ENCODE measurements at regions not wholly inside any gene's neighbourhood (a gene's known extent, or its start where the extent isn't known, plus 50 kb on each side); places are given as distances from the start of the nearest gene placed in this dataset.

DNA sequence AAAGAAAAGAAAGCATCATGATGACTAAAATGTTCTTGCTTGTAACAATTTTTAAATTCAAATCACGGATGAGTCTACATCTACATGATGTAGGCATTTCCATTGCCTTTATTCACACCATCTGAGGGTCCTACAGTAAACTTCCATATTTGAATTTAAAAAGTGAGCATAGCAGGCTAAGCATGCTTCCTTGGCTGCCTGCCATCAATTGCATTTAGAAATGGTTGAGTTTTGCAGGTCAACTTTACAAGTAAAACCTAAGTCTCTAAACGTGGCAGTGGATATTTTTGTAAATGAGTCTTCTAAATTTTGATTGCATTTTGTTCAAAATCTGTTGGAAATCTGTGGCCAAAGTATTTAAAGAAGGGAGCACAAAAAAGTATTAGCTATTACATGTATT is 136.5 kb upstream of the PTCH1 start:
- Histone ChIP-seq H4K20me1 (ENCODE audit: insufficient read depth) (no peaks in the 10 kb centered on the region), H3K79me2 (ENCODE audit: insufficient read depth, low read length) (no peaks in the 10 kb centered on the region), H3K27ac (ENCODE audit: low read depth, low read length) (no peak overlapping the region), H3K4me2 (ENCODE audit: low read length) (no peak overlapping the region), H3K9ac (ENCODE audit: low read length) (no peak overlapping the region), H3K27me3 (ENCODE audit: insufficient read depth, low read length) (no peaks in the 10 kb centered on the region), H3K9me3 (ENCODE audit: control insufficient read depth in 1 of 2, insufficient read depth in 1 of 2, low read depth in 1 of 2, low read length in 2 of 2) (no peaks in the 10 kb centered on the region), H3K4me1 (ENCODE audit: control insufficient read depth in 1 of 2, insufficient read depth in 2 of 2, low read length in 2 of 2) (no peaks in the 10 kb centered on the region), H2AFZ (ENCODE audit: low read depth, low read length, poor library complexity, severe bottlenecking) (no peak overlapping the region), H3K4me3 (replicated peaks in 1 of 2; ENCODE audit: low read depth in 1 of 2, low read length in 2 of 2) (no peak overlapping the region), H3K9me2 (ENCODE audit: insufficient read depth) (no peaks in the 10 kb centered on the region), H3K36me3 (ENCODE audit: control insufficient read depth in 1 of 2, insufficient read depth in 2 of 2, low read length in 2 of 2) (no peaks in the 10 kb centered on the region)
- POLR2A ChIA-PET, result no interaction called here
- ATAC-seq (no peak), DNase-seq (ENCODE audit: low read depth, low spot score) (no peak)
- TF ChIP-seq CEBPB (IDR thresholded peaks at IDR 0.05; ENCODE audit: low read depth), result no peak
- TF ChIP-seq RAD21 (IDR thresholded peaks at IDR 0.05; ENCODE audit: low read depth), result no peak
- TF ChIP-seq EZH2 (IDR thresholded peaks at IDR 0.05), result no peak
- TF ChIP-seq POLR2A (IDR thresholded peaks at IDR 0.05; ENCODE audit: borderline replicate concordance, extremely low read depth, insufficient read depth, insufficient read length), result no peak
- TF ChIP-seq ELF1 (IDR thresholded peaks at IDR 0.05; ENCODE audit: borderline replicate concordance, low read depth), result no peak
- CTCF ChIA-PET, result no interaction called here
- BruUV-seq (replicated peaks), result no TSS peak
- RAD21 ChIA-PET (ENCODE audit: low non-redundant PET in 1 of 2, low total read pairs in 2 of 2, uncharacterized antibody in 2 of 2, unreplicated experiment in 2 of 2), result no interaction called here
- intact Hi-C loops (cut with micrococcal nuclease), result no loop called here

- CTCF ChIA-PET, result no interaction called here
- Histone ChIP-seq H3K36me3 (ENCODE audit: control insufficient read depth in 1 of 2, insufficient read depth in 2 of 2, low read length in 2 of 2) (no peaks in the 10 kb centered on the region), H3K9me2 (ENCODE audit: insufficient read depth) (no peaks in the 10 kb centered on the region), H3K27ac (ENCODE audit: low read depth, low read length) (no peak overlapping the region), H3K4me3 (replicated peaks in 1 of 2; ENCODE audit: low read depth in 1 of 2, low read length in 2 of 2) (no peak overlapping the region), H3K79me2 (ENCODE audit: insufficient read depth, low read length) (no peaks in the 10 kb centered on the region), H3K9ac (ENCODE audit: low read length) (no peak overlapping the region), H3K4me2 (ENCODE audit: low read length) (no peak overlapping the region), H3K9me3 (ENCODE audit: control insufficient read depth in 1 of 2, insufficient read depth in 1 of 2, low read depth in 1 of 2, low read length in 2 of 2) (no peaks in the 10 kb centered on the region), H2AFZ (ENCODE audit: low read depth, low read length, poor library complexity, severe bottlenecking) (no peak overlapping the region), H3K4me1 (ENCODE audit: control insufficient read depth in 1 of 2, insufficient read depth in 2 of 2, low read length in 2 of 2) (no peaks in the 10 kb centered on the region), H3K27me3 (ENCODE audit: insufficient read depth, low read length) (no peaks in the 10 kb centered on the region), H4K20me1 (ENCODE audit: insufficient read depth) (no peaks in the 10 kb centered on the region)
- POLR2A ChIA-PET, result no interaction called here
- ATAC-seq (no peak), DNase-seq (ENCODE audit: low read depth, low spot score) (no peak)
- RAD21 ChIA-PET (ENCODE audit: low non-redundant PET in 1 of 2, low total read pairs in 2 of 2, uncharacterized antibody in 2 of 2, unreplicated experiment in 2 of 2), result no interaction called here
- intact Hi-C loops (cut with micrococcal nuclease), result no loop called here
- no TSS peak for BruUV-seq (replicated peaks)
- TF ChIP-seq FOSL1 (IDR thresholded peaks at IDR 0.05; ENCODE audit: low read depth) (no peak), MAX (IDR thresholded peaks at IDR 0.05) (no peak), POLR2AphosphoS5 (IDR thresholded peaks at IDR 0.05; ENCODE audit: low read depth, low read length) (no peak), SP1 (IDR thresholded peaks at IDR 0.05; ENCODE audit: low read depth) (no peak), CEBPB (IDR thresholded peaks at IDR 0.05; ENCODE audit: low read depth) (no peak), SRF (IDR thresholded peaks at IDR 0.05; ENCODE audit: low read depth) (no peak), EZH2 (IDR thresholded peaks at IDR 0.05) (no peak), RAD21 (IDR thresholded peaks at IDR 0.05; ENCODE audit: low read depth) (no peak), EZH2phosphoT487 (IDR thresholded peaks at IDR 0.05; ENCODE audit: borderline replicate concordance) (no peak)
- TF ChIP-seq, protein P1, sequence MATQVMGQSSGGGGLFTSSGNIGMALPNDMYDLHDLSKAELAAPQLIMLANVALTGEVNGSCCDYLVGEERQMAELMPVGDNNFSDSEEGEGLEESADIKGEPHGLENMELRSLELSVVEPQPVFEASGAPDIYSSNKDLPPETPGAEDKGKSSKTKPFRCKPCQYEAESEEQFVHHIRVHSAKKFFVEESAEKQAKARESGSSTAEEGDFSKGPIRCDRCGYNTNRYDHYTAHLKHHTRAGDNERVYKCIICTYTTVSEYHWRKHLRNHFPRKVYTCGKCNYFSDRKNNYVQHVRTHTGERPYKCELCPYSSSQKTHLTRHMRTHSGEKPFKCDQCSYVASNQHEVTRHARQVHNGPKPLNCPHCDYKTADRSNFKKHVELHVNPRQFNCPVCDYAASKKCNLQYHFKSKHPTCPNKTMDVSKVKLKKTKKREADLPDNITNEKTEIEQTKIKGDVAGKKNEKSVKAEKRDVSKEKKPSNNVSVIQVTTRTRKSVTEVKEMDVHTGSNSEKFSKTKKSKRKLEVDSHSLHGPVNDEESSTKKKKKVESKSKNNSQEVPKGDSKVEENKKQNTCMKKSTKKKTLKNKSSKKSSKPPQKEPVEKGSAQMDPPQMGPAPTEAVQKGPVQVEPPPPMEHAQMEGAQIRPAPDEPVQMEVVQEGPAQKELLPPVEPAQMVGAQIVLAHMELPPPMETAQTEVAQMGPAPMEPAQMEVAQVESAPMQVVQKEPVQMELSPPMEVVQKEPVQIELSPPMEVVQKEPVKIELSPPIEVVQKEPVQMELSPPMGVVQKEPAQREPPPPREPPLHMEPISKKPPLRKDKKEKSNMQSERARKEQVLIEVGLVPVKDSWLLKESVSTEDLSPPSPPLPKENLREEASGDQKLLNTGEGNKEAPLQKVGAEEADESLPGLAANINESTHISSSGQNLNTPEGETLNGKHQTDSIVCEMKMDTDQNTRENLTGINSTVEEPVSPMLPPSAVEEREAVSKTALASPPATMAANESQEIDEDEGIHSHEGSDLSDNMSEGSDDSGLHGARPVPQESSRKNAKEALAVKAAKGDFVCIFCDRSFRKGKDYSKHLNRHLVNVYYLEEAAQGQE (IDR thresholded peaks at IDR 0.05; ENCODE audit: low read depth), result no peak
- TF ChIP-seq, protein P2, sequence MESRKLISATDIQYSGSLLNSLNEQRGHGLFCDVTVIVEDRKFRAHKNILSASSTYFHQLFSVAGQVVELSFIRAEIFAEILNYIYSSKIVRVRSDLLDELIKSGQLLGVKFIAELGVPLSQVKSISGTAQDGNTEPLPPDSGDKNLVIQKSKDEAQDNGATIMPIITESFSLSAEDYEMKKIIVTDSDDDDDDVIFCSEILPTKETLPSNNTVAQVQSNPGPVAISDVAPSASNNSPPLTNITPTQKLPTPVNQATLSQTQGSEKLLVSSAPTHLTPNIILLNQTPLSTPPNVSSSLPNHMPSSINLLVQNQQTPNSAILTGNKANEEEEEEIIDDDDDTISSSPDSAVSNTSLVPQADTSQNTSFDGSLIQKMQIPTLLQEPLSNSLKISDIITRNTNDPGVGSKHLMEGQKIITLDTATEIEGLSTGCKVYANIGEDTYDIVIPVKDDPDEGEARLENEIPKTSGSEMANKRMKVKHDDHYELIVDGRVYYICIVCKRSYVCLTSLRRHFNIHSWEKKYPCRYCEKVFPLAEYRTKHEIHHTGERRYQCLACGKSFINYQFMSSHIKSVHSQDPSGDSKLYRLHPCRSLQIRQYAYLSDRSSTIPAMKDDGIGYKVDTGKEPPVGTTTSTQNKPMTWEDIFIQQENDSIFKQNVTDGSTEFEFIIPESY (IDR thresholded peaks at IDR 0.05; ENCODE audit: extremely low read depth, insufficient replicate concordance, low read length), result no peak
- TF ChIP-seq, protein P3, sequence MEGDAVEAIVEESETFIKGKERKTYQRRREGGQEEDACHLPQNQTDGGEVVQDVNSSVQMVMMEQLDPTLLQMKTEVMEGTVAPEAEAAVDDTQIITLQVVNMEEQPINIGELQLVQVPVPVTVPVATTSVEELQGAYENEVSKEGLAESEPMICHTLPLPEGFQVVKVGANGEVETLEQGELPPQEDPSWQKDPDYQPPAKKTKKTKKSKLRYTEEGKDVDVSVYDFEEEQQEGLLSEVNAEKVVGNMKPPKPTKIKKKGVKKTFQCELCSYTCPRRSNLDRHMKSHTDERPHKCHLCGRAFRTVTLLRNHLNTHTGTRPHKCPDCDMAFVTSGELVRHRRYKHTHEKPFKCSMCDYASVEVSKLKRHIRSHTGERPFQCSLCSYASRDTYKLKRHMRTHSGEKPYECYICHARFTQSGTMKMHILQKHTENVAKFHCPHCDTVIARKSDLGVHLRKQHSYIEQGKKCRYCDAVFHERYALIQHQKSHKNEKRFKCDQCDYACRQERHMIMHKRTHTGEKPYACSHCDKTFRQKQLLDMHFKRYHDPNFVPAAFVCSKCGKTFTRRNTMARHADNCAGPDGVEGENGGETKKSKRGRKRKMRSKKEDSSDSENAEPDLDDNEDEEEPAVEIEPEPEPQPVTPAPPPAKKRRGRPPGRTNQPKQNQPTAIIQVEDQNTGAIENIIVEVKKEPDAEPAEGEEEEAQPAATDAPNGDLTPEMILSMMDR (IDR thresholded peaks at IDR 0.05 in 2 of 3, conservative IDR thresholded peaks at IDR 0.05 in 1 of 3; ENCODE audit: borderline replicate concordance in 1 of 3, insufficient read depth in 1 of 3, low read depth in 2 of 3, low read length in 2 of 3), result no peak
Measured at GRCh38 chr9:95650720-95651119, 133.9 kb upstream of the PTCH1 start.
